ENCODE measurements at regions not wholly inside any gene's neighbourhood (a gene's known extent, or its start where the extent isn't known, plus 50 kb on each side); places are given as distances from the start of the nearest gene placed in this dataset.
"Not testable (repeated sequence)": the region's sequence is repeated elsewhere in the genome, so short reads cannot be mapped to it uniquely, and the experiment has no call there.

DNA sequence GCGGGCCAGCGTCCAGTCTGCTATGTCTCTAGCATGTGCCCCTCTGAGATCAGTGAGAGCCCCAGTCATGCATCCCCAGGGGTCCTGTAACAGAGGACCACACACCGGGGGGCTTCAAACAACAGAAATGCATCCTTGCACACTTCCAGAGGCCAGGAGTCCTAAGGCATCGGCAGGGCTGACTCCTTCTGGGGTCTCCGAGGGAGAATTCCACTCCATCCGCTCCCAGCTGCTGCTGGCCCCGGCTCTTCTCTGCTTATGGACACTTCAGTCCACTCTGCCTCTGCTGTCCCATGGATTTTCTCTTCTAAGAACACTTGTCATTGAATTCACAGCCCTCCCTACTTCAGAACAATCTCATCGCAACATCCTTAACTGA is 157.6 kb downstream of the NPIPB11 start:
- TF ChIP-seq, protein P1, sequence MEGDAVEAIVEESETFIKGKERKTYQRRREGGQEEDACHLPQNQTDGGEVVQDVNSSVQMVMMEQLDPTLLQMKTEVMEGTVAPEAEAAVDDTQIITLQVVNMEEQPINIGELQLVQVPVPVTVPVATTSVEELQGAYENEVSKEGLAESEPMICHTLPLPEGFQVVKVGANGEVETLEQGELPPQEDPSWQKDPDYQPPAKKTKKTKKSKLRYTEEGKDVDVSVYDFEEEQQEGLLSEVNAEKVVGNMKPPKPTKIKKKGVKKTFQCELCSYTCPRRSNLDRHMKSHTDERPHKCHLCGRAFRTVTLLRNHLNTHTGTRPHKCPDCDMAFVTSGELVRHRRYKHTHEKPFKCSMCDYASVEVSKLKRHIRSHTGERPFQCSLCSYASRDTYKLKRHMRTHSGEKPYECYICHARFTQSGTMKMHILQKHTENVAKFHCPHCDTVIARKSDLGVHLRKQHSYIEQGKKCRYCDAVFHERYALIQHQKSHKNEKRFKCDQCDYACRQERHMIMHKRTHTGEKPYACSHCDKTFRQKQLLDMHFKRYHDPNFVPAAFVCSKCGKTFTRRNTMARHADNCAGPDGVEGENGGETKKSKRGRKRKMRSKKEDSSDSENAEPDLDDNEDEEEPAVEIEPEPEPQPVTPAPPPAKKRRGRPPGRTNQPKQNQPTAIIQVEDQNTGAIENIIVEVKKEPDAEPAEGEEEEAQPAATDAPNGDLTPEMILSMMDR (conservative IDR thresholded peaks at IDR 0.05; ENCODE audit: low read length): not testable (repeated sequence)
- not testable (repeated sequence) for TF ChIP-seq EZH2phosphoT487 (IDR thresholded peaks at IDR 0.05; ENCODE audit: borderline replicate concordance, low read depth, low read length)
